K562 (cell line): ENCODE measurements at regions not wholly inside any gene's neighbourhood (a gene's known extent, or its start where the extent isn't known, plus 50 kb on each side); places are given as distances from the start of the nearest gene placed in this dataset.

Experiments used
- ATAC-seq: fragments of 200-7000 bp; cut with Tn5 transposase; 3 replicates; pipeline ENCODE4 v1.9.1; 2020; ENCODE audit warnings: moderate library complexity
- BruUV-seq: library from RNA; stranded (reverse); fragments of 400-500 nt; replicated peaks from 2 replicates; lab custom pipeline; 2021; lab: Mats Ljungman, UMichigan
- CTCF ChIA-PET: fragments of 300-600 bp; formaldehyde crosslinking; extraction: SDS; loops from one replicate; lab custom pipeline; 2021; ENCODE audit warnings: low intra/inter-chr PET ratio; lab: Yijun Ruan, JAX
- POLR2A ChIA-PET: fragments of 300-600, 350-650 bp; sonication (Branson Sonifier 250); formaldehyde crosslinking; extraction: SDS; loops from one replicate; lab custom pipeline; 2021; ENCODE audit warnings: antibody characterized with exemption, inconsistent platforms; lab: Yijun Ruan, JAX
- DNase-seq, 4 experiments: peaks; one replicate each; pipeline versions ENCODE4 v3.0.0 to v3.0.0-alpha.2; 2011 to 2018; ENCODE audit warnings: low spot score in 3 of 4, mixed read lengths in 3 of 4; ENCODE audit errors: extremely low read depth in 1 of 4
- FAIRE-seq: peaks from 2 replicates; lab custom pipeline; 2011; peaks lifted over from hg19 to GRCh38; lab: Jason Lieb, UNC
- H2AFZ ChIP-seq: 2 replicates; pipeline ENCODE4 v1.6.0; 2011; ENCODE audit warnings: low read depth, low read length, control low read depth, inconsistent platforms
- H3K27ac ChIP-seq: fragments of 200-600 bp; 3 replicates; pipeline ENCODE4 v1.8.0; 2011; ENCODE audit warnings: low read depth, mild to moderate bottlenecking, control low read depth, inconsistent platforms, low read length, moderate library complexity, mixed read lengths; ENCODE audit errors: extremely low read depth
- H3K27me3 ChIP-seq, 2 experiments: fragments of 300-600 bp in 1 of 2; 2 replicates in 1 of 2; 3 replicates in 1 of 2; pipeline versions ENCODE4 v1.6.0 to v1.8.0; 2011; ENCODE audit warnings: inconsistent platforms in 2 of 2, low read length in 2 of 2, mild to moderate bottlenecking in 1 of 2, mixed read lengths in 1 of 2, moderate library complexity in 1 of 2; ENCODE audit not compliant: control insufficient read depth in 2 of 2, insufficient read depth in 2 of 2
- H3K36me3 ChIP-seq: fragments of 300-600 bp; 3 replicates; pipeline ENCODE4 v1.8.0; 2011; ENCODE audit warnings: mild to moderate bottlenecking, low read length, inconsistent platforms; ENCODE audit not compliant: control insufficient read depth, insufficient read depth
- H3K4me1 ChIP-seq, 2 experiments: fragments of 200-600 bp in 1 of 2; replicated peaks in 1 of 2; 2 replicates in 1 of 2; 3 replicates in 1 of 2; pipeline versions ENCODE4 v1.5.1 to v1.8.0; 2011; ENCODE audit warnings: inconsistent platforms in 2 of 2, low read length in 2 of 2, mild to moderate bottlenecking in 1 of 2, mixed read lengths in 1 of 2, moderate library complexity in 1 of 2; ENCODE audit not compliant: control insufficient read depth in 2 of 2, insufficient read depth in 2 of 2
- H3K4me2 ChIP-seq: 2 replicates; pipeline ENCODE4 v1.6.1; 2011; ENCODE audit warnings: low read length, control low read depth, inconsistent platforms, mixed read lengths; ENCODE audit not compliant: insufficient read depth
- H3K4me3 ChIP-seq: fragments of 200-600 bp; sonication (generic), shearing (Covaris generic); 2 replicates; pipeline ENCODE4 v1.5.1; 2016; ENCODE audit warnings: control low read depth, inconsistent platforms
- H3K79me2 ChIP-seq: fragments of 200-600 bp; 3 replicates; pipeline ENCODE4 v1.8.0; 2011; ENCODE audit warnings: low read length, inconsistent platforms; ENCODE audit not compliant: control insufficient read depth, insufficient read depth
- H3K9ac ChIP-seq, 2 experiments: 2 replicates each; pipeline versions ENCODE4 v1.6.0 to v1.6.1; 2011; ENCODE audit warnings: low read depth in 2 of 2, low read length in 2 of 2, control low read depth in 1 of 2, inconsistent platforms in 1 of 2, mild to moderate bottlenecking in 1 of 2, mixed read lengths in 1 of 2; ENCODE audit not compliant: insufficient read depth in 1 of 2
- H3K9me1 ChIP-seq: one replicate; pipeline ENCODE4 v1.6.0; 2011; ENCODE audit warnings: inconsistent platforms, mild to moderate bottlenecking, low read length, moderate library complexity; ENCODE audit not compliant: control insufficient read depth, insufficient read depth
- H3K9me3 ChIP-seq: replicated peaks from 2 replicates; pipeline ENCODE4 v1.5.1; 2011; ENCODE audit warnings: low read depth, low read length, inconsistent platforms; ENCODE audit not compliant: control insufficient read depth, insufficient read depth
- H4K20me1 ChIP-seq: replicated peaks from 2 replicates; pipeline ENCODE4 v1.6.1; 2011; ENCODE audit warnings: low read length, inconsistent platforms, mixed read lengths; ENCODE audit not compliant: control insufficient read depth, insufficient read depth
- CCAR2 ChIP-seq: fragments of 200-400 bp; formaldehyde crosslinking; IDR thresholded peaks from 2 replicates; pipeline ENCODE4 v1.6.1; 2017; ENCODE audit warnings: mild to moderate bottlenecking, low read depth, low read length
- KAT8 ChIP-seq: fragments of 450-650 bp; IDR thresholded peaks from 2 replicates; pipeline ENCODE4 v1.6.1; 2016; ENCODE audit warnings: low read depth, mild to moderate bottlenecking
- MCM5 ChIP-seq: fragments of 450-650 bp; IDR thresholded peaks from 2 replicates; pipeline ENCODE4 v1.6.1; 2016; ENCODE audit warnings: low read depth
- NELFE ChIP-seq: IDR thresholded peaks from 2 replicates; pipeline ENCODE4 v1.6.1; 2011; ENCODE audit warnings: mild to moderate bottlenecking; ENCODE audit not compliant: insufficient read depth, insufficient read length
- ZNF695 ChIP-seq: fragments of 450-650 bp; formaldehyde crosslinking; IDR thresholded peaks from 2 replicates; pipeline ENCODE4 v1.4.0; 2020; ENCODE audit warnings: mild to moderate bottlenecking, moderate library complexity
- WGBS: fragments of 100-300 bp; shearing (Covaris generic); methylation state at CpG from one replicate; pipeline ENCODE4 v1.1.6; 2016; ENCODE audit warnings: low coverage, mixed read lengths; ENCODE audit not compliant: insufficient coverage; ENCODE audit errors: missing lambda C conversion rate; 5-methylcytosine and 5-hydroxymethylcytosine counted together
- in situ Hi-C: fragments of 300-500 bp; cut with MboI; formaldehyde crosslinking; loops from 4 replicates; pipeline ENCODE4 v1.15.0; 2018; ENCODE audit warnings: inconsistent platforms, mixed read lengths
- intact Hi-C: fragments of 100-400 bp; cut with micrococcal nuclease; formaldehyde crosslinking; loops from 2 replicates; pipeline ENCODE4 v1.14.2; 2022
- TF ChIP-seq, protein P1 (sequence below): fragments of 450-650 bp; IDR thresholded peaks from 2 replicates; pipeline ENCODE4 v1.6.1; 2017; ENCODE audit warnings: antibody characterized with exemption, mild to moderate bottlenecking

DNA sequence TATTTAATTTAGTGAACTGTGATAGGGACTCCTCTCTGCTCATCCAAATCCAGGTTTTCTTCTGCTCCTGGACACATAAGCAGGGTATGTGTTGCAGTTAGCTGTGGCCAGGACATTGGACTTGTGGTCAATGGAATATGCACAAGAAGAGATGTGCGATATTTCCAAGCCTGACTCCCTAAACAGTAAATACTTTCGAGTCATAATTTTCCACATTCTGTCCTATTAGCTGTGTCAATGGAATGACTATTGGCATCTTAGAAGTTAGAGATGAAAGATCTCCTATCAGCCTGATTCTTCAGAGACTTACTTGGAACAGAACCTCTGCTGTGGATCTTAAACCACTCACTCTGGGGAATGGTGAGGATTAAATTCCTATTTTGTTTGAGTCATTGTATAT, 771.0 kb downstream of the EFNB2 start (continued):
- TF ChIP-seq, protein P1, sequence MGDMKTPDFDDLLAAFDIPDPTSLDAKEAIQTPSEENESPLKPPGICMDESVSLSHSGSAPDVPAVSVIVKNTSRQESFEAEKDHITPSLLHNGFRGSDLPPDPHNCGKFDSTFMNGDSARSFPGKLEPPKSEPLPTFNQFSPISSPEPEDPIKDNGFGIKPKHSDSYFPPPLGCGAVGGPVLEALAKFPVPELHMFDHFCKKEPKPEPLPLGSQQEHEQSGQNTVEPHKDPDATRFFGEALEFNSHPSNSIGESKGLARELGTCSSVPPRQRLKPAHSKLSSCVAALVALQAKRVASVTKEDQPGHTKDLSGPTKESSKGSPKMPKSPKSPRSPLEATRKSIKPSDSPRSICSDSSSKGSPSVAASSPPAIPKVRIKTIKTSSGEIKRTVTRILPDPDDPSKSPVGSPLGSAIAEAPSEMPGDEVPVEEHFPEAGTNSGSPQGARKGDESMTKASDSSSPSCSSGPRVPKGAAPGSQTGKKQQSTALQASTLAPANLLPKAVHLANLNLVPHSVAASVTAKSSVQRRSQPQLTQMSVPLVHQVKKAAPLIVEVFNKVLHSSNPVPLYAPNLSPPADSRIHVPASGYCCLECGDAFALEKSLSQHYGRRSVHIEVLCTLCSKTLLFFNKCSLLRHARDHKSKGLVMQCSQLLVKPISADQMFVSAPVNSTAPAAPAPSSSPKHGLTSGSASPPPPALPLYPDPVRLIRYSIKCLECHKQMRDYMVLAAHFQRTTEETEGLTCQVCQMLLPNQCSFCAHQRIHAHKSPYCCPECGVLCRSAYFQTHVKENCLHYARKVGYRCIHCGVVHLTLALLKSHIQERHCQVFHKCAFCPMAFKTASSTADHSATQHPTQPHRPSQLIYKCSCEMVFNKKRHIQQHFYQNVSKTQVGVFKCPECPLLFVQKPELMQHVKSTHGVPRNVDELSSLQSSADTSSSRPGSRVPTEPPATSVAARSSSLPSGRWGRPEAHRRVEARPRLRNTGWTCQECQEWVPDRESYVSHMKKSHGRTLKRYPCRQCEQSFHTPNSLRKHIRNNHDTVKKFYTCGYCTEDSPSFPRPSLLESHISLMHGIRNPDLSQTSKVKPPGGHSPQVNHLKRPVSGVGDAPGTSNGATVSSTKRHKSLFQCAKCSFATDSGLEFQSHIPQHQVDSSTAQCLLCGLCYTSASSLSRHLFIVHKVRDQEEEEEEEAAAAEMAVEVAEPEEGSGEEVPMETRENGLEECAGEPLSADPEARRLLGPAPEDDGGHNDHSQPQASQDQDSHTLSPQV: no peak
- TF ChIP-seq KAT8 (no peak), ZNF695 (CRISPR knock-in tag) (no peak)

GRCh38 chr13:105763851-105764250, 771.6 kb downstream of the EFNB2 start:
- BruUV-seq: no TSS peak
- in situ Hi-C loops: no loop called here

More at GRCh38 chr13:105763851-105764250, 771.6 kb downstream of the EFNB2 start:
- H3K27me3 ChIP-seq: no peaks in the 10 kb centered on the region
- TF ChIP-seq CCAR2: no peak
- TF ChIP-seq MCM5: no peak
- no peak for TF ChIP-seq NELFE
- no peaks in the 10 kb centered on the region for H3K36me3 ChIP-seq
- H3K27ac ChIP-seq: no peak overlapping the region
- H3K4me2 ChIP-seq: no peak overlapping the region
- no peak overlapping the region for H3K4me3 ChIP-seq
- no peaks in the 10 kb centered on the region; the same call in 1 of the 2 replicates for H3K9me3 ChIP-seq
- no peak for FAIRE-seq
- CTCF ChIA-PET: no interaction called here
- no peaks in the 10 kb centered on the region for H3K4me1 ChIP-seq
- no peak overlapping the region for H3K9ac ChIP-seq
- H4K20me1 ChIP-seq: no peaks in the 10 kb centered on the region
- intact Hi-C loops: no loop called here
- POLR2A ChIA-PET: no interaction called here
- H3K79me2 ChIP-seq: no peaks in the 10 kb centered on the region
- no peak overlapping the region for H2AFZ ChIP-seq
- no peak for DNase-seq
- WGBS: 8% methylated on average over 1 of the region's 2 CpGs
- no peaks in the 10 kb centered on the region for H3K9me1 ChIP-seq
- ATAC-seq: no peak
